Stimulated activated CD4-positive, alpha-beta T cell treated with anti-CD3 and anti-CD28 coated beads, Interleukin-4, amount 100 ng/mL, for 24 hours (primary cell): ENCODE measurements at regions not wholly inside any gene's neighbourhood (a gene's known extent, or its start where the extent isn't known, plus 50 kb on each side); places are given as distances from the start of the nearest gene placed in this dataset.
"Not testable (repeated sequence)": the region's sequence is repeated elsewhere in the genome, so short reads cannot be mapped to it uniquely, and the experiment has no call there.

Experiments used
- DNase-seq: peaks from one replicate; pipeline ENCODE4 v3.0.0-alpha.2; 2020

GRCh38 chr3:170701696-170702678 lies 116.1 kb upstream of the SLC7A14 start:
- no peak for DNase-seq

- no peak for DNase-seq
Observed at GRCh38 chr3:170700054-170700404, 114.2 kb upstream of the SLC7A14 start.

GRCh38 chr3:170699158-170700053 lies 113.5 kb upstream of the SLC7A14 start:
- DNase-seq: no peak

- no peak for DNase-seq
Observed at GRCh38 chr3:170697908-170698307, 112.0 kb upstream of the SLC7A14 start.

GRCh38 chr3:170697131-170697530 lies 111.3 kb upstream of the SLC7A14 start:
- DNase-seq: peak; percentile 4

GRCh38 chr3:170695486-170696064 lies 109.7 kb upstream of the SLC7A14 start:
- no peak for DNase-seq

- DNase-seq: no peak
Observed at GRCh38 chr3:170692720-170693119, 106.8 kb upstream of the SLC7A14 start.

GRCh38 chr3:170690661-170690981 lies 104.7 kb upstream of the SLC7A14 start:
- no peak for DNase-seq

GRCh38 chr3:170689893-170690660 lies 104.2 kb upstream of the SLC7A14 start:
- peak; percentile 37 for DNase-seq

GRCh38 chr3:170689296-170689829 lies 103.5 kb upstream of the SLC7A14 start:
- no peak for DNase-seq

- not testable (repeated sequence) for DNase-seq
Observed at GRCh38 chr3:170688222-170688621, 102.3 kb upstream of the SLC7A14 start.

GRCh38 chr3:170680593-170680992 lies 94.7 kb upstream of the SLC7A14 start:
- no peak for DNase-seq

- no peak for DNase-seq
Observed at GRCh38 chr3:170679190-170679589, 93.3 kb upstream of the SLC7A14 start.

- DNase-seq: no peak
Observed at GRCh38 chr3:170670504-170670903, 84.6 kb upstream of the SLC7A14 start.

GRCh38 chr3:170662986-170663385 lies 77.1 kb upstream of the SLC7A14 start:
- DNase-seq: not testable (repeated sequence)

- DNase-seq: no peak
Observed at GRCh38 chr3:170660139-170660538, 74.3 kb upstream of the SLC7A14 start.

- DNase-seq: no peak
Observed at GRCh38 chr3:170657312-170657711, 71.4 kb upstream of the SLC7A14 start.

GRCh38 chr3:170656284-170656683 lies 70.4 kb upstream of the SLC7A14 start:
- DNase-seq: no peak

- no peak for DNase-seq
Observed at GRCh38 chr3:170653801-170654200, 67.9 kb upstream of the SLC7A14 start.

- no peak for DNase-seq
Observed at GRCh38 chr3:170651260-170651845, 65.5 kb upstream of the SLC7A14 start.

- not testable (repeated sequence) for DNase-seq
Observed at GRCh38 chr3:170650557-170650956, 64.7 kb upstream of the SLC7A14 start.

- no peak for DNase-seq
Observed at GRCh38 chr3:170644711-170645110, 58.8 kb upstream of the SLC7A14 start.
